SH-SY5Y (cell line): ENCODE measurements at regions not wholly inside any gene's neighbourhood (a gene's known extent, or its start where the extent isn't known, plus 50 kb on each side); places are given as distances from the start of the nearest gene placed in this dataset.

ENCODE experiments used
- GATA2 ChIP-seq: IDR thresholded peaks from 2 replicates; pipeline ENCODE4 v1.6.1; 2011; ENCODE audit warnings: mild to moderate bottlenecking, low read depth, low read length
- GATA3 ChIP-seq: IDR thresholded peaks from 2 replicates; pipeline ENCODE4 v1.6.1; 2011; ENCODE audit warnings: low read depth, mild to moderate bottlenecking, low read length, moderate library complexity

GRCh38 chr3:34399401-34399800 is 601.0 kb downstream of the PDCD6IP start:
- TF ChIP-seq GATA2 = no peak
- no peak for TF ChIP-seq GATA3
